ENCODE measurements at regions not wholly inside any gene's neighbourhood (a gene's known extent, or its start where the extent isn't known, plus 50 kb on each side); places are given as distances from the start of the nearest gene placed in this dataset.
A peak's percentile ranks its signal among the peaks of the same experiment; 100 is the strongest.

DNA sequence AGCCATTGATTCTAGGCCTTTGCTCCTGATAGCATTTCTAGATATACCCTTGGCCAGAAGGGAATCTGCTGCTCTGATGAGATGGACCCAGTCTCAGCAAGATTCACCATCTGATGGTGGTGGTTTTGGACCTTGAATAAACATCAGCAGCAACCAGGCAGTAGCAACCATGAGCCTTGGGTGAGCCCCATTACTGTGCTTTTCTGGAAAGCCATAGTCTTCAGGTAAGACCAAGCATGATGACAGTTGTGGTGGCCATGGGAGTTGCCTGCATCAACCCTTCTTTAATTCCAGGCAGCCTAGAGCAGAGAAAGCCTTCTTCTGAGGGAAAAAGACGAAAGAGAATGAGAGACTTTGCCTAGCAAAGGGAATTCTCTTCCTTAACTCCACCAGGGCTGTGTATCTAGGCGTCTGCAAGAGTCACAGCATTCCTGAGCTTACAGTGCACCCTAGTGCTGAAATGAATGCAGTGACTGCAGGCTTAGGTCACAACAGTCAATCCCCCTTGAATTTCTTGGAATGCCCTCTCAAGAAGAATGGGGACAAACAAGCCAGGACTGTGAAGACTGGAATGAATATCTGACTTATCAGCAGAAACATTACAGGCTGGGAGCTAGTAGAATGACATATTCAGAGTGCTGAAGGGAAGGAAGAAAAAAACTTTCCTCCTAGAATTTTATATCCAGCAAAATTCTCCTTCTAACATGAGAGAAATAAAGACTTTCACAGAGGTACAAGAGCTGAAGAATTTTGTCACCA, 942.4 kb upstream of the PCDH20 start:
- TF ChIP-seq, protein P1, sequence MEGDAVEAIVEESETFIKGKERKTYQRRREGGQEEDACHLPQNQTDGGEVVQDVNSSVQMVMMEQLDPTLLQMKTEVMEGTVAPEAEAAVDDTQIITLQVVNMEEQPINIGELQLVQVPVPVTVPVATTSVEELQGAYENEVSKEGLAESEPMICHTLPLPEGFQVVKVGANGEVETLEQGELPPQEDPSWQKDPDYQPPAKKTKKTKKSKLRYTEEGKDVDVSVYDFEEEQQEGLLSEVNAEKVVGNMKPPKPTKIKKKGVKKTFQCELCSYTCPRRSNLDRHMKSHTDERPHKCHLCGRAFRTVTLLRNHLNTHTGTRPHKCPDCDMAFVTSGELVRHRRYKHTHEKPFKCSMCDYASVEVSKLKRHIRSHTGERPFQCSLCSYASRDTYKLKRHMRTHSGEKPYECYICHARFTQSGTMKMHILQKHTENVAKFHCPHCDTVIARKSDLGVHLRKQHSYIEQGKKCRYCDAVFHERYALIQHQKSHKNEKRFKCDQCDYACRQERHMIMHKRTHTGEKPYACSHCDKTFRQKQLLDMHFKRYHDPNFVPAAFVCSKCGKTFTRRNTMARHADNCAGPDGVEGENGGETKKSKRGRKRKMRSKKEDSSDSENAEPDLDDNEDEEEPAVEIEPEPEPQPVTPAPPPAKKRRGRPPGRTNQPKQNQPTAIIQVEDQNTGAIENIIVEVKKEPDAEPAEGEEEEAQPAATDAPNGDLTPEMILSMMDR (conservative IDR thresholded peaks at IDR 0.05) = peak; percentile 79
- H3K27ac ChIP-seq = no peak overlapping the region

DNA sequence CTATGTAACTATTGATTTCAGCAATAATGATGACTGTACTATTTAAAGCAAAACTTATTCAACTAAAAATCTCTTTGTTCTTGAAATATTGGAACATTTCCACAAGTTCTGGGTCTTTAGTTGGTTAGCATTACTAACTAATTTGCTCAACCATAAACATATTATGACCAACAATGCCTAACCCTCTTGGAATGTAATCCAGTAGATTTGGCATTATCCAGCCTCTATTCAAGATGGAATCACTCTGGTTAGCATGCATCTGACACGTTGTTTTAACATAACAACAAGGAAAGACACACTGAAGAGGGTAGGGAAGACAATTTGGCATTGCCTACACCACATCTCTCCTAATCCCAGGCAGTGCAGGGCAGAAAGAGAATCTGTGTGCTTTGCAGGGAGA, 941.3 kb upstream of the PCDH20 start:
- no peak overlapping the region for H3K27ac ChIP-seq
- TF ChIP-seq, protein P1 (conservative IDR thresholded peaks at IDR 0.05) = no peak

DNA sequence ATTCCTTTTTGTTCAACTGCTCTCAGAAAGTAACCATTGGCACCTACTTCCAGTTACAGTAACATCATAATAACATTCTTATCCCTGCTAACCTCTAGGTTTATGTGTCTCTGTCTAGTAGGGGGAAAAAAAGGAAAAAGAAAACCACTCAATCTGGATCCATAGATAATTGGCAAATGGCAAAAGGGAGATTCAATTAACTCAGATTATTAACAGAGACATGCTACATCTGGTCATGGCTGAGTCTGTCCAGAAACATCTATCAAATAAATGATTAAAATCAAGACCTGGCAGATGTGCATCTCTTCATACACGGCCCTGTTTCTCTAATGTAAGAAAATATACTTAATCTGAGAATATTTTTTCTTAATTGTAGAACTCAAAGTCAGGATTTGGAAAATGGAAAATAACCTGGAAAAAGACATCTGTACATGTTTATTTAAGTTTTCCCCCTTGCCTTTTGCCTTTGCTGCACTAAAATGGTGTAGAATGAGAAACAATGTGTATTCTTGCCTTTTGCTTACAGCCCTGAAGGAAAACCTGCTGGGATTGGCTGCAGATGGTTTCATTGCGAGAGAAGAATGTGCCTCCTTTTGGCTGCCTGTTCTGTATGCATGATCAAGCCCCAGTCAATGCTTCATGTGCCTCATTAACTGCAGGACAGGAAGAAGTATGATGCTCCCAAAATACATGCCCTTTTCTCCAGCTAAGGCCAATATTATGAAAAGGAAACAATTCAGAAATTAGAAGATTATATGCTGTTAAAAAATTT, 921.6 kb upstream of the PCDH20 start:
- TF ChIP-seq, protein P1 (conservative IDR thresholded peaks at IDR 0.05) = no peak
- no peak overlapping the region for H3K27ac ChIP-seq

DNA sequence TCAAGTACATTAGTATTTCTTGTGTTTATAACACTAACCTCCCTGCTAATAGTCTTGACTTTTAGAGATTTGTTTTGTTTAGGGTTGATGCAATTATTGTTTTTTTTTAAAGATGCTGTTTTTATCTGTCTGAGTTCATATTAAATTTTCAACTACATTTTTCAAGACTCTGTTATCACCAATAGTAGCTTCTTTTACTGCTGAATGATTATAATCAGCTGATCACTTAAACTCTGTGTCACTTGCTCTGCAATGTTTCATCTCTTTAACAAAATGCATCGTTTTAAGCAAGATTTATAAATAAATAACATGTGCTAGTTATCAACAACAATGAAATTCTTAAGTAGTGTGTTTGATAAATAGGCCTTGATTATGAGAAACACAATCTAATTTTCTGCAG, 920.9 kb upstream of the PCDH20 start:
- TF ChIP-seq, protein P1 (conservative IDR thresholded peaks at IDR 0.05) = no peak
- H3K27ac ChIP-seq = no peak overlapping the region

DNA sequence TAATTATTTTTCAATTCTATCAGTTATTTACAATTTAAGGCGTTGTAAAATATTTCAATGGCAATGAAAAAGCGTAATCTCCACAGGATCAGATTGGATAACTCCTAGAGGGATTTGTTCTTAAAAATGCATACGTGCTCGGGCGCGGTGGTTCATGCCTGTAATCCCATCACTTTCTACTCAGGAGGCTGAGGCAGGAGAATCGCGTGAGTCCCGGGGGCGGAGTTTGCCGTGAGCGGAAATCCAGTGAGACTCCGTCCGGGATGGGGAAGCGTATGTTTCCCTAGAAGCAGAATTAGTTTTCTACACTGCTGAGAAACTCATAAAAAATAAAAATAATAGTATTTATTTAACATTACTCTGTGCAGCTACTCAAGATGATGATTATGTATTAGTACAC, 917.8 kb upstream of the PCDH20 start:
- TF ChIP-seq, protein P1 (conservative IDR thresholded peaks at IDR 0.05) = no peak
- no peak overlapping the region for H3K27ac ChIP-seq

DNA sequence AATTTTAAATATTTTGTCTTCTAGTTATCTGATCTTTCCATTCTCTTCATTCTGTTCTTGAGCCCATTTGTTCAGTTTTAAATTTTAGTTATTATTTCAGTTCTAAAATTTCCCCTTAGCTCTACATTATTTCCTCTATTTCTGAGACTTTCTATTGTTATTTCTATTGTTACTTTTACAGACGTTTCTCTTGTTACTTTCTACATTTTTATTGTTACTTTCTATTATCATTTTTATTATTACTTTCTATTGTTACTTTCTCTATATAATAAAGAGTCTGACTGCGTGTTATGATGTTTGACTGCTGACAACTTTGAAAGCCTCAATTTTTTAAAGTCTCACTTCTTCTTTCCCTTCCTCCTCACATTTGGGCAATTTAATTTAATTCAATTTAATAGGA, 915.7 kb upstream of the PCDH20 start:
- no peak overlapping the region for H3K27ac ChIP-seq
- TF ChIP-seq, protein P1 (conservative IDR thresholded peaks at IDR 0.05) = no peak

DNA sequence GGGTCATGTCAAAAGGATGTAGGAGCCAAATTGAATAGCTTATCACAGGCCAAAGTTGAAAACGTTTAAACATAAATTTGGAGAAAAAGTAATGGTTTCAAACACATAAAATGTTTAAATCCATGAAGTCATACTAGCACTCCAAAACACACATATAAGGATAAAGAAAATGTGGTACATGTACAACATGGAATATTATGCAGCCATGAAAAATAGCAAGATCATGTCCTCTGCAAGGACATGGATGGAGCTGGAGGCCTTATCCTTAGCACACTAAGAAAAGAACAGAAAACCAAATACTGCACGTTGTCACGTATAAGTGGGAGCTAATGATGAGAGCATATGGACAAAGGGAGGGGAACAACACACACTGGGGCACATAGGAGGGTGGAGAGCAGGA, 911.7 kb upstream of the PCDH20 start:
- H3K27ac ChIP-seq = no peak overlapping the region
- TF ChIP-seq, protein P1 (conservative IDR thresholded peaks at IDR 0.05) = no peak
